Neuronal stem cell (in vitro differentiated cells): ENCODE measurements at regions not wholly inside any gene's neighbourhood (a gene's known extent, or its start where the extent isn't known, plus 50 kb on each side); places are given as distances from the start of the nearest gene placed in this dataset.

Experiments
- DNase-seq: peaks from one replicate; pipeline ENCODE4 v3.0.0-alpha.2; 2013; ENCODE audit warnings: low spot score
- H2AFZ ChIP-seq: one replicate; pipeline ENCODE4 v1.6.1; 2013; ENCODE audit warnings: mild to moderate bottlenecking, low read length, inconsistent platforms
- H2AK5ac ChIP-seq: 2 replicates; pipeline ENCODE4 v1.6.1; 2013; ENCODE audit warnings: low read depth, mild to moderate bottlenecking, inconsistent platforms, low read length, moderate library complexity, mixed read lengths
- H2BK120ac ChIP-seq: 2 replicates; pipeline ENCODE4 v1.6.1; 2013; ENCODE audit warnings: low read depth, mild to moderate bottlenecking, inconsistent platforms, low read length, moderate library complexity, mixed read lengths
- H2BK12ac ChIP-seq: one replicate; pipeline ENCODE4 v1.6.1; 2013; ENCODE audit warnings: low read length, inconsistent platforms
- H2BK15ac ChIP-seq: 2 replicates; pipeline ENCODE4 v1.6.1; 2013; ENCODE audit warnings: mild to moderate bottlenecking, low read length, inconsistent platforms, mixed read lengths
- H2BK5ac ChIP-seq: one replicate; pipeline ENCODE4 v1.6.1; 2013; ENCODE audit warnings: inconsistent platforms, mild to moderate bottlenecking, low read length, moderate library complexity
- H3K14ac ChIP-seq: one replicate; pipeline ENCODE4 v1.6.1; 2013; ENCODE audit warnings: low read length, inconsistent platforms
- H3K18ac ChIP-seq: 2 replicates; pipeline ENCODE4 v1.6.1; 2013; ENCODE audit warnings: low read length, inconsistent platforms
- H3K23ac ChIP-seq: 2 replicates; pipeline ENCODE4 v1.6.1; 2013; ENCODE audit warnings: low read depth, mild to moderate bottlenecking, mixed read lengths, low read length, inconsistent platforms; ENCODE audit not compliant: poor library complexity
- H3K27ac ChIP-seq: replicated peaks from 3 replicates; pipeline ENCODE4 v1.5.1; 2013; ENCODE audit warnings: low read length, inconsistent platforms
- H3K27me3 ChIP-seq, 3 experiments: 2 replicates each; pipeline ENCODE4 v1.6.1; 2013; ENCODE audit warnings: low read length in 3 of 3, mild to moderate bottlenecking in 2 of 3, inconsistent platforms in 1 of 3, low read depth in 1 of 3, mixed read lengths in 1 of 3, moderate library complexity in 1 of 3; ENCODE audit not compliant: control insufficient read depth in 3 of 3, insufficient read depth in 3 of 3
- H3K36me3 ChIP-seq, 2 donors: replicated peaks in 1 of 2; 2 replicates each; pipeline ENCODE4 v1.6.1; 2013; ENCODE audit warnings: low read length in 2 of 2; ENCODE audit not compliant: control insufficient read depth in 2 of 2, insufficient read depth in 2 of 2
- H3K4ac ChIP-seq: 2 replicates; pipeline ENCODE4 v1.6.1; 2013; ENCODE audit warnings: inconsistent platforms, mild to moderate bottlenecking, low read length, moderate library complexity
- H3K4me1 ChIP-seq, 2 donors: 1 replicate in 1 of 2; 2 replicates in 1 of 2; pipeline ENCODE4 v1.6.1; 2013; ENCODE audit warnings: low read length in 2 of 2, low read depth in 1 of 2; ENCODE audit not compliant: control insufficient read depth in 2 of 2, insufficient read depth in 1 of 2
- H3K4me2 ChIP-seq: one replicate; pipeline ENCODE4 v1.6.1; 2013; ENCODE audit warnings: mild to moderate bottlenecking, low read length, inconsistent platforms; ENCODE audit not compliant: insufficient read depth, poor library complexity, severe bottlenecking
- H3K4me3 ChIP-seq, 2 donors: 2 replicates each; pipeline ENCODE4 v1.5.1; 2013; ENCODE audit warnings: low read length in 2 of 2, mild to moderate bottlenecking in 2 of 2, inconsistent platforms in 1 of 2, moderate library complexity in 1 of 2
- H3K79me1 ChIP-seq: one replicate; pipeline ENCODE4 v1.6.1; 2013; ENCODE audit warnings: low read depth, mild to moderate bottlenecking, inconsistent platforms, low read length, moderate library complexity
- H3K9ac ChIP-seq: one replicate; pipeline ENCODE4 v1.6.1; 2013; ENCODE audit warnings: mild to moderate bottlenecking, low read depth, low read length, inconsistent platforms; ENCODE audit not compliant: poor library complexity
- H3K9me3 ChIP-seq, 2 donors: replicated peaks in 1 of 2; 2 replicates each; pipeline versions ENCODE3 to v1.6.1; 2013; ENCODE audit warnings: low read length in 2 of 2, mild to moderate bottlenecking in 2 of 2, inconsistent platforms in 1 of 2, low read depth in 1 of 2, mixed read lengths in 1 of 2, moderate library complexity in 1 of 2; ENCODE audit not compliant: control insufficient read depth in 2 of 2, insufficient read depth in 1 of 2
- H4K8ac ChIP-seq: one replicate; pipeline ENCODE4 v1.6.1; 2013; ENCODE audit warnings: low read depth, mild to moderate bottlenecking, inconsistent platforms, low read length, moderate library complexity
- H4K91ac ChIP-seq: one replicate; pipeline ENCODE4 v1.6.1; 2013; ENCODE audit warnings: low read length, low read depth, mild to moderate bottlenecking, inconsistent platforms; ENCODE audit not compliant: poor library complexity
- WGBS, 2 donors: extraction: QIAGEN DNeasy Blood & Tissue Kit; methylation state at CpG; one replicate each; pipeline ENCODE4 v1.1.7; 2013; ENCODE audit warnings: missing lambda C conversion rate in 2 of 2, mixed read lengths in 1 of 2; ENCODE audit not compliant: insufficient read length in 2 of 2, insufficient replicate concordance in 1 of 2; ENCODE audit errors: extremely low coverage in 2 of 2; 5-methylcytosine and 5-hydroxymethylcytosine counted together

- no peak overlapping the region for H4K8ac ChIP-seq
- no peak overlapping the region for H4K91ac ChIP-seq
- H3K36me3 ChIP-seq: no peaks in the 10 kb centered on the region
- no peak overlapping the region for H3K4me2 ChIP-seq
- WGBS, 2 donors: no CpG with 5 or more reads among the region's 3 CpGs
- H3K9me3 ChIP-seq: no peaks in the 10 kb centered on the region
- DNase-seq: no peak
- no peak overlapping the region for H2BK5ac ChIP-seq
- no peak overlapping the region for H3K4me3 ChIP-seq
- no peak overlapping the region for H2BK15ac ChIP-seq
- H3K27ac ChIP-seq: no peak overlapping the region
- H3K27me3 ChIP-seq: no peaks in the 10 kb centered on the region
- H2BK120ac ChIP-seq: no peak overlapping the region
- no peak overlapping the region for H3K14ac ChIP-seq
- no peak overlapping the region for H2AFZ ChIP-seq
- no peak overlapping the region for H3K23ac ChIP-seq
- no peaks in the 10 kb centered on the region for H3K79me1 ChIP-seq
- no peak overlapping the region for H3K9ac ChIP-seq
- H2BK12ac ChIP-seq: no peak overlapping the region
- H2AK5ac ChIP-seq: no peak overlapping the region
- H3K4me1 ChIP-seq: no peaks in the 10 kb centered on the region
- no peak overlapping the region for H3K18ac ChIP-seq
- H3K4ac ChIP-seq: no peak overlapping the region
Measured at GRCh38 chr3:8154617-8155016, 347.0 kb upstream of the LMCD1 start.

DNA sequence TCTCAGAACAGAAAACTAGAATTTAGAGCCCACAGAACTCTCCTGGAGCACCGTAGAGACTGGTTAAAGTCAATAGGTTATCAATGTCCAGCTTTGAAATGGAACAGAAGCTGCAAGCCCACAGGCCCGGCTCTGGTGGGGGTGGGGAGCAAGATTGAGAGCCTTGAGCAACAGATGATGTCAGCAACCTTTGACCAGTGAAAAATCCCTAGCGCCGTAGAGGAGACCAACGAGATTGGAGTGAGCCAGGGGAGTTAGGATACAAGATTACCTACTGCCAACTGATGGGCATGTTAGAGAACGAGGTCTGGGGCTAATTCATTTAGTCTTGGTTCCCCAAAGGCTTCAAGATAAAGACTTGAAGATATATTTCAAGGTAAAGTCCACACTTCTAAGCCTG is 345.5 kb upstream of the LMCD1 start:
- Histone ChIP-seq H2AFZ (no peak overlapping the region), H3K4me1 (no peaks in the 10 kb centered on the region), H3K14ac (no peak overlapping the region), H3K18ac (no peak overlapping the region), H3K4me3 (no peak overlapping the region), H2BK15ac (no peak overlapping the region), H3K36me3 (no peaks in the 10 kb centered on the region), H3K23ac (no peak overlapping the region), H4K8ac (no peak overlapping the region), H3K27ac (no peak overlapping the region), H3K9me3 (no peaks in the 10 kb centered on the region), H2BK5ac (no peak overlapping the region), H3K27me3 (no peaks in the 10 kb centered on the region), H3K9ac (no peak overlapping the region), H2BK120ac (no peak overlapping the region), H3K4me2 (no peak overlapping the region), H2AK5ac (no peak overlapping the region), H3K4ac (no peak overlapping the region), H4K91ac (no peak overlapping the region), H3K79me1 (no peaks in the 10 kb centered on the region), H2BK12ac (no peak overlapping the region)
- no CpG with 5 or more reads among the region's 6 CpGs for WGBS, 2 donors
- DNase-seq: no peak

DNA sequence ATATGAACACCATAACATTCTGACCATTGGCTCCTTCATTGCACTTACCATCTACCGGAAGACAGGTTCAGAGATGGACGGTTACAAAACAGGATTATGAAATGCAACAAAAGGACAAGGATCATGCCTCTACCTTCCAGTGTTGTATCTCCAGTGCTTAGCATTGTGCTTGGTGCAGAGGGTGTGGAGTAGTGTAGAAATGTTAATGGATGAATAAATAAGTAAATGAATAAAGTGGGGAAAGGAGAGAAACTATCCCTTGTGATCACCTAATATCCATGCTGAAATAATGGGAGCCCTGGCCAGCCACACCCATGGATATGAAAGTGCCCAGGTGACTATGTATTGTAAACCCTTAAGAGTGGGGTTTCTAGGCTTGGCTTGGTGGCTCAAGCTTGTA is 344.8 kb upstream of the LMCD1 start:
- Histone ChIP-seq H2BK12ac (no peak overlapping the region), H3K27me3 (no peaks in the 10 kb centered on the region), H3K4ac (no peak overlapping the region), H3K14ac (no peak overlapping the region), H3K4me2 (no peak overlapping the region), H4K91ac (no peak overlapping the region), H3K79me1 (no peaks in the 10 kb centered on the region), H3K27ac (no peak overlapping the region), H3K36me3 (no peaks in the 10 kb centered on the region), H3K4me1 (no peaks in the 10 kb centered on the region), H3K9me3 (no peaks in the 10 kb centered on the region), H2BK120ac (no peak overlapping the region), H2BK5ac (no peak overlapping the region), H2AK5ac (no peak overlapping the region), H4K8ac (no peak overlapping the region), H2BK15ac (no peak overlapping the region), H3K23ac (no peak overlapping the region), H3K4me3 (no peak overlapping the region), H2AFZ (no peak overlapping the region), H3K9ac (no peak overlapping the region), H3K18ac (no peak overlapping the region)
- WGBS, 2 donors: no CpG with 5 or more reads among the region's 2 CpGs
- no peak for DNase-seq

DNA sequence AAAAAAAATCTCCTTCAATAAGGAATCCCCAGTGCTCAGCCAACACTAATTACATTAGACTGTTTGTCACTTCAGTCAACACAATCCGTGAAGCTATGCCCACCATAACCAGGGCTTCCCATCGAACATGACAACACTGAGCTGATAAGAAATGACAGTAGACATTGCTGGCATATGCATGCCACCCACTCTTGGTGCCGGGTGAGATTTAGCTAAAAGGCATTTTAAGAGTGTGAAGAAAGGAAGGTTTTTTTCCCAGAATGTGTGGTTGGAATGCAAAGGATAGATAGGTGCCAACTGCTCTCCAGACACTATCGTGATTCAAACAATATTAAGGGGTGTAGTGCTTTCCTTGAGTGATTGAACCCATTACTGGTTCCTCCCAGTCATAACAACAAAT is 344.0 kb upstream of the LMCD1 start:
- H2BK15ac ChIP-seq: no peak overlapping the region
- no peak overlapping the region for H3K18ac ChIP-seq
- no peak overlapping the region for H3K4me3 ChIP-seq
- no peaks in the 10 kb centered on the region for H3K36me3 ChIP-seq
- H3K9me3 ChIP-seq: no peaks in the 10 kb centered on the region
- no peak overlapping the region for H2BK120ac ChIP-seq
- H3K9ac ChIP-seq: no peak overlapping the region
- H2AFZ ChIP-seq: no peak overlapping the region
- H3K4me2 ChIP-seq: no peak overlapping the region
- no peak overlapping the region for H4K8ac ChIP-seq
- H3K4me1 ChIP-seq: no peaks in the 10 kb centered on the region
- no peak overlapping the region for H4K91ac ChIP-seq
- H2AK5ac ChIP-seq: no peak overlapping the region
- WGBS, 2 donors: no CpG with 5 or more reads among the region's 4 CpGs
- H2BK5ac ChIP-seq: no peak overlapping the region
- no peak overlapping the region for H3K23ac ChIP-seq
- H3K27ac ChIP-seq: no peak overlapping the region
- DNase-seq: no peak
- H3K14ac ChIP-seq: no peak overlapping the region
- no peak overlapping the region for H2BK12ac ChIP-seq
- H3K4ac ChIP-seq: no peak overlapping the region
- H3K79me1 ChIP-seq: no peaks in the 10 kb centered on the region
- H3K27me3 ChIP-seq: no peaks in the 10 kb centered on the region
